Amygdala (tissue), 56 donors: ENCODE measurements at regions not wholly inside any gene's neighbourhood (a gene's known extent, or its start where the extent isn't known, plus 50 kb on each side); places are given as distances from the start of the nearest gene placed in this dataset.
"Not testable (repeated sequence)": the region's sequence is repeated elsewhere in the genome, so short reads cannot be mapped to it uniquely, and the experiment has no call there.

Source experiments
- DNase-seq, 56 donors: peaks; one replicate each; lab custom pipeline; 2025; lab: John Stamatoyannopoulos, UW

DNA sequence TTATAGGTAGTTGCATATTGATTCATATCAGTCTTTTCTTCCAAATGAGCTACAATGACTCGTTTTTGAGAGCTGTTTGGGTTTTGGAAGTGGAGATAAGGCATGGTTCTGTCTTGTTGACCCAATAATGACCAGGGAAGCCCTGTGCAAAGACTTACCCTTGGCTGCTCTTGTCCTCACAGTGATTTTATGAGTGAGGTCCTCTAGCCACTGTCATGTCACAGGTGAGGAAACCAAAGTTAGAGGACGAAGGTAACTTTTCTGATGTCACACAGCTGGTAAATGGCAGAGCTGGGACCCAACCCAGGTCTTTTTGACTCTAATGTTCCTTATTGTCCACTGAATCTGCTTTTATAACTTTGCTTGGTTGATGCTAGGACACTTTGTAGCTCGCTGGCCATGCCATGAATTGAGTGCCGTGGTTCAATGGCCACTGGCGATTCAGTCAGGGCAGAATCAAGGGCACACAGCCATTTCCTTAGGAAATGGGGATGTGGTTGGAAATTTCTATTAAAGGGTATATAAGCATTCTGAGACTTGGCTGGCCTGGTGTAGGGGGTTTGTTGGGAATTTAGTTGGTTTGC is 249.1 kb downstream of the GOLGA6L6 start:
- DNase-seq = not testable (repeated sequence)

DNA sequence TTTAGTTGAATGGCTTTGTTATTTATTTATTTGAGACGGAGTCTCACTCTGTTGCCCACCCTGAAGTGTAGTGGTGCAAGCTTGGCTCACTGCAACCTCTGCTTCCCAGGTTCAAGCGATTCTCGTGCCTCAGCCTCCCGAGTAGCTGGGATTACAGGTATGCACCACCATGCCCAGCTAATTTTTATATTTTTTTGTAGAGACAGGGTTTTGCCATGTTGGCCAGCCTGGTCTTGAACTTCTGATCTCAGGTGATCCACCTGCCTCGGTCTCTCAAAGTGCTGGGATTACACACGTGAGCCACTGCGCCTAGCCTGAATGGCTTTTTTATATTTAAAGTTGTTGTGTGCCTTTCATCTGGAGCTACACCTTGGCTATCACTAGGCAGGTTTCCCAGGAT is 250.0 kb downstream of the GOLGA6L6 start:
- not testable (repeated sequence) for DNase-seq

DNA sequence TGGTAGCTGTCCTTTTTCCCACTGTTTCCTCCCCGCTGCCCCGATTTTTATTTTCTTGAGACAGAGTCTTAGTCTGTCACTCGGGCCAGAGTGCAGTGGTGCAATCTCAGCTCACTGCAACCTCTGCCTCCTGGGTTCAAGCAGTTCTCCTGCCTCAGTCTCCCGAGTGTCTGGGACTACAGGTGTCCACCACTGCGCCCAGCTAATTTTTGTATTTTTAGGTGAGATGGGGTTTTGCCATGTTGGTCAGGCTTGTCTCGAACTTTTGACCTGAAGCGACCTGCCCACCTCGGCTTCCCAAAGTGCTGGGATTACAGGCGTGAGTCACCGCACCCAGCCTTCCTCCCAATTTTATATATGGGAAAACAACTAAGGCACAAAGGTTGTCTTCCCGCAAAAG is 251.0 kb downstream of the GOLGA6L6 start:
- not testable (repeated sequence) for DNase-seq

DNA sequence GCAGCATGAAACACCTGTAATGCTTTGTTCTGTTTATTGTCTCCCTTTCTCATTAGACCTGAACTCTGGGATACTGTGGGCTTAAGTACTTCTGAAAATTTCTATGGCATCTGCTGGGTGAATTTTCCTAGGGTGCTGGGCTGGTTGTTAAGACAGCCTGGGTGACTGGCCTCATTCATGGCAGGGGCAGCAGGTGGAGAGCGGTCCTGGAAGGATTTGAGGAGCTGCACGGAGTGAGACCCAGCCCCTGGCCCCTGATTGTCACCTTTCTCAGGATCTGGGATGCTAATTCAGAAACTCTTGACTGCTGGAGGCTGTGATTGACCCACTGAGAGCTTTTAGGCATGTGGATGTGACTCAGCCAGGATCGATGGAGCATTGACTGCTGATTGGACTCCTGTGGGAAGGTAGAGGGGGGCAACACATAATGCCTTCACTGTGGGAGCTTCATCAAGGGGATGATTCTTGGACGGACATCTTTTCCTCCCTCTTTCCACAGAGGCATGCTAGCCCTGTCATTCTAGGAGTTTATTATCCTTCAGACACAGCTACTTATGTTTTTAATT is 252.0 kb downstream of the GOLGA6L6 start:
- not testable (repeated sequence) for DNase-seq

DNA sequence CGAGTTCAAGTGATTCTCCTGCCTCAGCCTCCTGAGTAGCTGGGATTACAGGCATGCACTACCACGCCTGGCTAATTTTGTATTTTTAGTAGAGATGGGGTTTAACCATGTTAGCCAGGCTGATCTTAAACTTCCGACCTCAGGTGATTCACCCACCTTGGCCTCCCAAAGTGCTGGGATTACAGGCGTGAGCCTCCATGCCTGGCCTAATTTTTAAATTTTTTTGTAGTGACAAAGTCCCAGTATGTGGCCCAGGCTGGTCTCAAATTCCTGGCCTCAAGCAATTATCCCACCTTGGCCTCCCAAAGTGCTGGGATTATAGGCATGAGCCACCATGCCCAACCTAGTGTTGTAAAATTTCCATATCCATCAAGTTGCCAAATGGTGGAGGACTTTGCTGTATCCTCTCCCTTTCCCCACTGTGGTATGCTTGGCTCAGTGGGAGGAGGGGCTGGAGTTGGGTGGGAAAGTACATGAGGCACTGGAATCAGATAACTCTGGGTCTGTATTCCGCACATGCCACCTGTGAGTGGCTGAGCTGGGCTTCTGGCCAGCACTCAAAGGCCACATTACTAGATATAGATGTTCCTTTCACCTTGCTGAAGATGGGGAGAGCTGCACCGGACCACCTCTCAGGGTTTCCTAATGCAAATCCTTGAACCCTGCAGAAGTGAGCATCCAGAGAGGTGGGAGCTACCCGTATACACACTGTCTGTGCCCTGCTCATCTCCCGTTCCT is 252.6 kb downstream of the GOLGA6L6 start:
- DNase-seq = not testable (repeated sequence)

DNA sequence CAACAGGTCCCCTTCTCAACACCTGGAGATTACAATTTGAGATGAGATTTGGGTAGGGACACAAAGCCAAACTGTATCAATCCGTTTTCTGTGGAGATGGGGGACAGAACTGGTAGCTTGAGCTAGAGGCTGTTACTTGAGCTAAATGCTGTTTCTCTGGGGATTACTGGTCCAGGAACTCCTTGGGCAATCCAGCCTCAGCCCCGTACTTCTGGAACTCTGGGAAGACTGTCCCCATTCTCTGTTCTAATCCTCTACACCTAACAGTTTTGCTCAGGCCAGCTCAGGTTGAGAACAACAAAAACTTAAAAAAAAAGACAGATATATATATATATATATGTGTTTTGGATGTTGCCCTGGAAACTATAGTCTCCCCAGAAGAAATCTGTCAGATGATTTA is 255.0 kb downstream of the GOLGA6L6 start:
- DNase-seq = not testable (repeated sequence)

DNA sequence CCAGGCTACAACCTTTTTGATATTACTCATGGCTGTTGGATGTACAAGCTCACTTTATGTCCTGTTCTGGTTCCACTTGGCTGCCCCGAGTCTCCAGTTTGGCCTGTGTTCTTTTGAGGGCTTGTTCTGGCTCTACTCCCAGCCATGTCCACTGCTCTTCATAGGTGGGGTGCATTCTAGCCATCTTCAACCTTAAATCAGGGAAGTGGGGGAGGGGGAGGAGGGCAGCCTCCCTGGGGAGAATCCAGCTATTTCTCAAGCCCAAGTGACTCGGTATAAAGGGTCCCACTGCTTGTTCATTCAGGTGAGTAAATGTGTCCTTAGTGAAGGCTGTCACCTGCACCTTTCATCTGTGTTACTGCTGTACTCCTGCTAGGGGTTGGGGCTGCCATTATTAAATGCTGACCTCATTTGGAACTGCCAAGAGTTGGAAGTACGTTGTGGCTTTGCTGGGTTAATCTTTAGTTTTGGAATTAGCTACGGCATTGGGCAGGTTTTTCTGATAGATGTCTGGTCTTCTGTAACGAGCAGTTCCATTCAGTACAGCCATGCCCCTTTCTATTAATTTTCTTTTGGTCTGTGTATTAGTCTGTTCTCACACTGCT is 255.8 kb downstream of the GOLGA6L6 start:
- not testable (repeated sequence) for DNase-seq

DNA sequence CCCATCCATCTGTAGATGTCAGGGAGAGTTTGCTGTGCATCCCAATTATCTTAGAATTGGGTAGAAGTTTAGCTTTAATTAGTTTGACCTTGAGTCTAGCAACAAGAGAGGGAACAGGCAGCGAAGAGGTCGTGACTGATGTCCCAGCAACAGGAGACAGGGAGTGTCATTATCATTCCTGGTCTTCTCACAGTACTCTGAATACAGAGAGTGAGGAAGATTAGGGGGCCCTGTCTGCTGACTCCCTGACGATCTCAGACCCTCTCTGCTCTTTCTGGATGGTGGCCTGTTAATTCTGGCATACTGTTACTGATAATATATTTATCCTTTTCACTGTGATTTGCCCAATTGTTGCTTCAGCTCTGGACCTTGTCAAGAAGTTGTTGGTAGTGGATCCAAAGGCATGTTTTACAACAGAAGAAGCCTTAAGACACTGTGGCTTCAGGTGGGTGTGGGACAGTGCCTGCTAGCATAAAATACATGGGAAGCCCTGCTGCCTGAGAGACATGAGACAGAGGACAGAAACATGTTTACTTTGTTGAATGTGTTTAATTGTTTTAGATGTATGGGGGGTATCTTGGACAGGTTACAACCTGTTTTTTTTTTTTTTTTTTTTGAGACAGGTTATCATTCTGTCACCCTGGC is 256.6 kb downstream of the GOLGA6L6 start:
- not testable (repeated sequence) for DNase-seq

DNA sequence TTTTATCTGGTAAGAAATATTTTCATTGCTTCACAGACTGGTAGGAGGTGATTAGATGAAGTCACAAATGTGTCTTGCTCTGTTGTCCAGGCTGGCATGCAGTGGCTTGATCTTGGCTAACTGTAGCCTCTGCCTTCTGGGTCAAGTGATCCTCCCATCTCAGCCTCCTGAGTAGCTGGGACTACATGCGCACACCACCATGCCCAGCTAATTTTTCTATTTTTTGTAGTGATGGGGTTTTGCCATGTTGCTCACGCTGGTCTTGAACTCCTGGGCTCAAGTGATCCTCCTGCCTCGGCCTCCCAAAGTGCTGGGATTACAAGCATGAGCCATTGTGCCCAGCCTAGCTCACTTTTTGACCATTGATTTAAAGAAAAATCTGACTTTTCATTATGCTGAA is 257.9 kb downstream of the GOLGA6L6 start:
- DNase-seq = not testable (repeated sequence)

DNA sequence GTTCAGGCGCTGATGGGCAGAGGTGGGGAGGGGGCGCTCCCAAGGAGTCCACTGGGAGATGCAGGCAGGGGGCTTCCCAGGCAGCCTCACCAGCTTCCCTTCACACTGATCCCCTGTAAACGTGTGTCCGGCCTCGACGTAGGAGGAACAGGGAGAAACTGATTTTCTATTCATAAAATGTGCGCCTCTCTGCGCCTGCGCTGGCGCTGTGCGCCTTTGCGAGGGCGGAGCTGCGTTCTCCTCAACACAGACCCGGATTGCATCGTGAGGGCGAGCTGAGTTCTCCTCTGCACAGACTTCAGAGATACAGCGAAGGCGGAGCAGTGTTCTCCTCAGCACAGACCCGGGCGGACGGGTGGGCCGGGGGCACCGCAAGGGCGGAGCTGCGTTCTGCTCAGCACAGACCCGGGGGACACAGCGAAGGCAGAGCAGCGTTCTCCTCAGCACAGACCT is 259.1 kb downstream of the GOLGA6L6 start:
- DNase-seq = not testable (repeated sequence)

DNA sequence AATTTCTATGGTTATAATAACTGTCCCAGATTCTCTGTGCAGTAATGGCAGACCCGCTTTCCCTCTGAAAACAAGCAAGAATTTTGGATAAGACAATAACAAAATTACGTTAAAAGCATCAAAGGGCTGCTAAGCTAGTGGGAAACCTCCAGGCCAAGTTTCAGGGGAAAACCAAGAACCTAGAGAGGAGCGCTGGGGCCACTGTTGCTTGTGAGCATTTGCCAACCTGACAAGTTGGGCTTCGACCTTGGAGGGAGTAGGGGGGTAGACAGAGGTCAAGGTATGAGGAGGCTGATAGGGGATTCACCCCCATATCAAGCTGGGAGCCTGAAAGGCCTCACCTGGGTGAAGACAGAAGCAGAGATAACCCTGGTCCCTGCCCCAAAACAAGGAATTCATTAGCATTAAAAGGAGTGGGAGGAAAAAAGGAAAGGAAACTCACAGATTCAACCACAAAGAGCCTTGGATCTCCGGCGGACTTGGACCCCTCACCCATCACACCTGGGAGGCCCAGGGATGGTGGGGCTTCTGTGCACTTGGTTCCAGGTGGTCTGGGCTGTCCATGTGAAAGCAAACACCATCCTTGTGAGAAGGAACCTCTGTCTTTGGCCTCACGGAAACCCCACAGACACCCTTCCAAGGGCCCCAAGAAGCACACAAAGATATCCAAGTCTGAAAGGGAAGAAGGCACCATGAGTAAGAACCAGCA is 259.9 kb downstream of the GOLGA6L6 start:
- not testable (repeated sequence) for DNase-seq

DNA sequence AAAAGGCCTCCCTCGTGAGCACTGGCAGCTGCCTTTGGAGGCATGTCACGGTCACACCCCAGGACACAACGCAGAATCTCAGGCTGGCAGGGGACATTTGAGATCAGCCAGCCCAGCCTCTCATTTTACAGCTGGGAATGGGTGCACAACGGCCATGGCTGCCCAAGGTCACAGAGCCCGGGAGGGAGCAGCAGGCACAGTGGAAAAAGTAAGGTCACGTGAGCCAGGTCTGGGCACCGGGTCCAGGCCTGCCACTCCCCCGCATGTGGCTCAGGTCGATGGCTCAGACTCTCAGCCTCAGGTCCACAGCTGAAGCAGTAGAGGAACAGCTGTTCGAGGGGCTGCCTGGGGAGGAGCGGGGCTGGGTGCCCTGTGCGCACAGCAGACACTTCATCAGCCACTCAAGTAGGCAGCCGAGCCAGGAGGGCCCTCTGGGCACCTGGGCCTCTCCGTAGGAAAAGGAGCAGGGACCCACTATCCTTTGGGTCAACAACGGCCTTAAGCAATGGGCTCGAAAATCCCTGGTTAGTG is 260.6 kb downstream of the GOLGA6L6 start:
- no peak for DNase-seq

DNA sequence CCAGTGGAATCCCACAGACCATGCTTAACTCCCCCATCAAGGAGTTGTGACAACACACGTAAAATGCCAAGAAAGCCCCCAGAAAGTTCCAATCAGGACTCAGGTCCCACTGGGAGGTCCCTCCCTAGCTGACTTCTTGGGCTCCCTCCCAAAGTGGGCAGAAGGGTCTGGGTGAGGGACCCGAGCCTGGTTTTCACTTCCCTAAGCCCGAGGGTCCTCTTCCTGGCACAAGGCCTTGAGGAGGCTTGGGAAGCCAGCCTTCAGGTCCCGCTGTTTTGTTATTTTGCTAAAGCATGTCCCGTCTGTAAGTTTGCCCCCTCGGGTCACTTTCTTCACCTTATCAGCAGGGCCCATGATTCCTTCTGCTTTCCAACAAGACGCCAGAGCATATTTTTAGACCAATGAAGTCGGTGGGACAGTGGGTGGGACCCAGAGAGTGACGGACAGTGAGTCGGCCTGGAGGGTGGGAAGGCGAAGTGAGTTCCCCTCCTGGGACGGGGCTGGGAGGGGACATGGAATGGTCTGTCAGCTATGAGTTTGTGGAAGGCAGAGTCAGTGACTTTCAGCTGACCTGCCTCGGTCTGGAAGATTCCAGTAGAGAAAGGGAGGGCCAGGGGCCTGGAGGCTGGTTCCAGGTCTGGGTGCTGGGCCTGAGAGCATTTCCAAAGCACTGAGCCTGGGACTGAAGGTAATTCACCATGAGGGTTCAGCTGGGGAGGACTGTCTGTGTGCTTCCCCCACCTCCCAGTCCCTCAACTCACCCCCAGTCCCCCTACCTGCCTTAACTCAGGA is 261.3 kb downstream of the GOLGA6L6 start:
- DNase-seq = not testable (repeated sequence)

DNA sequence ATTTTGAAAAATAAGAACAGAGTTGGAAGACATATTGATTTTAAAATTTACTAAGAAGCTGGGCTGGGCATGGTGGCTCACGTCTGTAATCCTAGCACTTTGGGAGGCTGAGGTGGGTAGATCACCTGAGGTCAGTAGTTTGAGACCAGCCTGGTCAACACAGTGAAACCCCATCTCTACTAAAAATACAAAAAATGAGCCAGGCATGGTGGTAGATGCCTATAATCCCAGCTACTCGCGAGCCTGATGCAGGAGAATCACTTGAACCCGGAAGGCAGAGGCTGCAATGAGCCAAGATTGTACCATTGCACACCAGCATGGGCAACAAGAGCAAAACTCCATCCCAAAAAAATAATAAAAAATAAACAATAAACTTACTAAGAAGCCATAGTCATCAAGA is 262.5 kb downstream of the GOLGA6L6 start:
- not testable (repeated sequence) for DNase-seq

DNA sequence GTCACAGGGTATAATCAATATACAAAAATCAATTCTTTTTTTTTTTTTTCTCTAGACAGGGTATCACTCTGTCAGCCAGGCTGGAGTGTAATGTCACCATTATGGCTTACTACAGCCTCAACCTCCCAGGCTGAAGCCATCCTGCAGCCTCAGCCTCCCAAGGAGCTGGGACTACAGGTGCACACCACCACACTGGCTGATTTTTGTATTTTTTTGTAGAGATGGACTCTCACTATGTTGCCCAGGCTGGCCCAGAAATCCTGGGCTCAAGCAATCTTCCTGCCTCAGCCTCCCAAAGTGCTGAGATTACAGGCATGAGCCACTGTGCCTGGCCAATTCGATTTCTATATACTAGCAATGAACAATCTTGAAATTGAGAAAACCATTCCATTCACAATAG is 263.2 kb downstream of the GOLGA6L6 start:
- DNase-seq = not testable (repeated sequence)

DNA sequence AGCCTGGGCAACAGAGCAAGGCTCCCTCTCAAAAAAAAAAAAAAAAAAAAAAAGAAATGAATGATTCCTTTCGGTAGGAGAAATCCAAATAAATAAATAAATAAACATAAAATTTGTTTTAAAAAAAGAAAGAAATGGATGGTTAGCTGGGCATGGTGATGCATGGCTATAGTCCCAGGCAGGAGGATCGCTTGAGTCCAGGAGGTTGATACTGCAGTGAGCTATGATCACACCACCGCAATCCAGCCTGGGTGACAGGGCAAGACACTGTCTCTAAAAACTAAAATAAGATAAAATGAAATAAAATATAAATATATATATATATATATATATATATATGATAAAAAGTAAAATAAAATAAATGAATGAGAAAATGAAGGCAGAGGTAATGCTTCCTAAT is 264.1 kb downstream of the GOLGA6L6 start:
- not testable (repeated sequence) for DNase-seq

DNA sequence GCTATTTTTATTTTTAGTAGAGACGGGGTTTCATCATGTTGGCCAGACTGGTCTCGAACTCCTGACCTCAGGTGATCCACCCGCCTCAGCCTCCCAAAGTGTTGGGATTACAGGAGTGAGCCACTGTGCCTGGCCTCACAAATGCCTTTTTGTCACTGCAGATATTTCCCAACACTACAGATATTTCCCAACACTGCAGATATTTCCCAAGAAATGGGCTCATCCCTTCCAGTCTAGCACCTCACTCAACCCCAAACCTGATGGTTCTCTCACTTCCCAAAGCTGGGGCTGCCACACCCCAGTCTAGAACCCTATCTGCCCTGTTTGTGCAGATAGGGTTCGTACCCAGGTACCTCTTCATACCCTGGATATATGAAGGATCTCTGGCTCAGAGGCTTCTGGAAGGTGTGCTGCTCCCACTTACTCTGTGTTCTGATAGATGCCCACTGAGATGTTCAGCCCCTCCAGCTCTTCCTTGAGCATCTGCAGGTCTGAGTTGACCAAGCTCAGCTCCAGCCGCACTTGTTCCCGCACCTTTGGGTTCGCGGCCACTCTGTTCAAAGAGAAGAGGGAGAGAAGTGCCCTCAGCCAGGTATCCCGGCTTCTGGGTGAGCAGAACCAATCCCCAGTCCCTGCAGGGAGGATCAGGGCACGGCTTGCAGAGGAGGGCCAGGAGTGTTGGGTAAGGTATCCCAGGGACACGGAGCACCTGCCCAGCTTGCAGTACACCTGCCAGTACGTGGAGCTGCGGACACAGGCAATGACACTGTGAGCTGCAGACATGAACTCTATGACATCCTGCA is 265.1 kb downstream of the GOLGA6L6 start:
- not testable (repeated sequence) for DNase-seq

DNA sequence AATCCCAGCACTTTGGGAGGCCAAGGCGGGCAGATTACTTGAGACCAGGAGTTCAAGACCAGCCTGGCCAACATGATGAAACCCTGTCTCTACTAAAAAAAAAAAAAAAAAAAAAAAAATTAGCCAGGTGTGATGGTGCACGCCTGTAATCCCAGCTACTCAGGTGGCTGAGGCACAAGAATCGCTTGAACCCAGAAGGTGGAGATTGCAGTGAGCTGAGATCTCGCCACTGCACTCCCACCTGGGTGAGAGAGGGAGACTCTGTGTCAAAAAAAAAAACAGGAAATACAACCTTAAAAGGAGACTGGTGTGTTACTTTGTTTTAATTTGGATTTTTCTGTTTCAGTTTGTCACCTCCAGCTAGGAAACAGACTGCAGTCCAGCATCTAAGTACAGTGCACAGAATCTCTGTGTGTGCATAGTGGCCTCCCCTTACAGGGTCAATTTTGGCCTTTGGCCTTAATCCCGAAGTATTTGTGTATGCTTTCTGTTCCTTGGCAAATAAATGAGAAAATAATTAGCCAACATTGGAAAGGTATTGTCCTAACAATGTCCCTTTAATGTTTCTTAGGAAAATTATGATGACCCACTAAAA is 266.1 kb downstream of the GOLGA6L6 start:
- not testable (repeated sequence) for DNase-seq
